WTC11 (cell line): ENCODE measurements at regions not wholly inside any gene's neighbourhood (a gene's known extent, or its start where the extent isn't known, plus 50 kb on each side); places are given as distances from the start of the nearest gene placed in this dataset.

Experiments used
- ATF1 ChIP-seq: sonication (generic); formaldehyde crosslinking; IDR thresholded peaks from 2 replicates; pipeline ENCODE4 v1.8.1; 2023; ENCODE audit warnings: mild to moderate bottlenecking, moderate library complexity, missing genetic modification reagents
- CTCF ChIP-seq: fragments of 200-600 bp; IDR thresholded peaks from 2 replicates; pipeline ENCODE4 v1.8.0; 2022; ENCODE audit warnings: antibody characterized with exemption
- JUN ChIP-seq: sonication (generic); formaldehyde crosslinking; IDR thresholded peaks from 2 replicates; pipeline ENCODE4 v1.8.0; 2023; ENCODE audit warnings: mild to moderate bottlenecking, missing genetic modification reagents
- MXD4 ChIP-seq: fragments of 250-450 bp; sonication (Bioruptor Pico); IDR thresholded peaks from 2 replicates; pipeline ENCODE4 v1.8.0; 2021; ENCODE audit warnings: mild to moderate bottlenecking, moderate library complexity, borderline replicate concordance
- SMAD4 ChIP-seq: sonication (generic); formaldehyde crosslinking; IDR thresholded peaks from 2 replicates; pipeline ENCODE4 v1.8.0; 2022; ENCODE audit warnings: mild to moderate bottlenecking, missing genetic modification reagents
- USF1 ChIP-seq: sonication (generic); formaldehyde crosslinking; IDR thresholded peaks from 2 replicates; pipeline ENCODE4 v1.8.0; 2022; ENCODE audit warnings: mild to moderate bottlenecking, missing genetic modification reagents
- ZBTB21 ChIP-seq: sonication (generic); formaldehyde crosslinking; IDR thresholded peaks from 2 replicates; pipeline ENCODE4 v1.8.1; 2023; ENCODE audit warnings: mild to moderate bottlenecking, missing genetic modification reagents, borderline replicate concordance
- ZNF138 ChIP-seq: sonication (generic); formaldehyde crosslinking; conservative IDR thresholded peaks from 2 replicates; pipeline ENCODE4 v1.8.1; 2022; ENCODE audit warnings: mild to moderate bottlenecking, moderate library complexity, missing genetic modification reagents
- ZNF416 ChIP-seq: fragments of 250-450 bp; sonication (Bioruptor Pico); IDR thresholded peaks from 2 replicates; pipeline ENCODE4 v1.9.0; 2021; ENCODE audit warnings: mild to moderate bottlenecking, inconsistent platforms
- ZNF532 ChIP-seq: fragments of 250-450 bp; sonication (Bioruptor Pico); IDR thresholded peaks from 2 replicates; pipeline ENCODE4 v1.9.0; 2021; ENCODE audit warnings: mild to moderate bottlenecking, borderline replicate concordance
- TF ChIP-seq, protein P1 (sequence below): sonication (generic); formaldehyde crosslinking; IDR thresholded peaks from 2 replicates; pipeline ENCODE4 v1.8.1; 2022; ENCODE audit warnings: missing genetic modification reagents, borderline replicate concordance
- TF ChIP-seq, protein P2 (sequence below): sonication (generic); formaldehyde crosslinking; IDR thresholded peaks from 2 replicates; pipeline ENCODE4 v1.8.0; 2023; ENCODE audit warnings: missing genetic modification reagents

GRCh38 chr6:165117121-165117520 lies 192.3 kb downstream of the C6orf118 start:
- TF ChIP-seq CTCF, result no peak
- no peak for TF ChIP-seq ZNF532
- no peak for TF ChIP-seq USF1 (CRISPR knock-in tag)
- no peak for TF ChIP-seq ZNF138 (CRISPR knock-in tag)
- no peak for TF ChIP-seq ATF1 (CRISPR knock-in tag)
- TF ChIP-seq ZNF416, result no peak
- TF ChIP-seq, protein P1, sequence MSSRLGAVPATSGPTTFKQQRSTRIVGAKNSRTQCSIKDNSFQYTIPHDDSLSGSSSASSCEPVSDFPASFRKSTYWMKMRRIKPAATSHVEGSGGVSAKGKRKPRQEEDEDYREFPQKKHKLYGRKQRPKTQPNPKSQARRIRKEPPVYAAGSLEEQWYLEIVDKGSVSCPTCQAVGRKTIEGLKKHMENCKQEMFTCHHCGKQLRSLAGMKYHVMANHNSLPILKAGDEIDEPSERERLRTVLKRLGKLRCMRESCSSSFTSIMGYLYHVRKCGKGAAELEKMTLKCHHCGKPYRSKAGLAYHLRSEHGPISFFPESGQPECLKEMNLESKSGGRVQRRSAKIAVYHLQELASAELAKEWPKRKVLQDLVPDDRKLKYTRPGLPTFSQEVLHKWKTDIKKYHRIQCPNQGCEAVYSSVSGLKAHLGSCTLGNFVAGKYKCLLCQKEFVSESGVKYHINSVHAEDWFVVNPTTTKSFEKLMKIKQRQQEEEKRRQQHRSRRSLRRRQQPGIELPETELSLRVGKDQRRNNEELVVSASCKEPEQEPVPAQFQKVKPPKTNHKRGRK, result no peak
- TF ChIP-seq SMAD4, result no peak
- no peak for TF ChIP-seq MXD4 (CRISPR knock-in tag)
- no peak for TF ChIP-seq ZBTB21 (CRISPR knock-in tag)
- TF ChIP-seq, protein P2, sequence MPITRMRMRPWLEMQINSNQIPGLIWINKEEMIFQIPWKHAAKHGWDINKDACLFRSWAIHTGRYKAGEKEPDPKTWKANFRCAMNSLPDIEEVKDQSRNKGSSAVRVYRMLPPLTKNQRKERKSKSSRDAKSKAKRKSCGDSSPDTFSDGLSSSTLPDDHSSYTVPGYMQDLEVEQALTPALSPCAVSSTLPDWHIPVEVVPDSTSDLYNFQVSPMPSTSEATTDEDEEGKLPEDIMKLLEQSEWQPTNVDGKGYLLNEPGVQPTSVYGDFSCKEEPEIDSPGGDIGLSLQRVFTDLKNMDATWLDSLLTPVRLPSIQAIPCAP (CRISPR knock-in tag), result no peak
- no peak for TF ChIP-seq JUN
